C4-2B (cell line): ENCODE measurements at regions not wholly inside any gene's neighbourhood (a gene's known extent, or its start where the extent isn't known, plus 50 kb on each side); places are given as distances from the start of the nearest gene placed in this dataset.

Experiments
- CTCF ChIP-seq: fragments of 450-650 bp; conservative IDR thresholded peaks from 2 replicates; pipeline ENCODE4 v1.5.1; 2017; ENCODE audit warnings: mild to moderate bottlenecking
- ZFX ChIP-seq: fragments of 450-650 bp; IDR thresholded peaks from 2 replicates; pipeline ENCODE4 v1.6.1; 2017

GRCh38 chr1:196088541-196088940 is 519.7 kb downstream of the KCNT2 start:
- TF ChIP-seq CTCF (no peak), ZFX (no peak)
